ENCODE measurements at regions not wholly inside any gene's neighbourhood (a gene's known extent, or its start where the extent isn't known, plus 50 kb on each side); places are given as distances from the start of the nearest gene placed in this dataset.

- H3K27ac ChIP-seq (ENCODE audit: low read length): no peak overlapping the region
- H3K4me1 ChIP-seq (ENCODE audit: control insufficient read depth, insufficient read depth, low read length): no peaks in the 10 kb centered on the region
- no peak overlapping the region for H3K27ac Mint-ChIP-seq
- WGBS (ENCODE audit: insufficient coverage): 85% methylated on average over 1 of the region's 2 CpGs
- TF ChIP-seq, protein P1, sequence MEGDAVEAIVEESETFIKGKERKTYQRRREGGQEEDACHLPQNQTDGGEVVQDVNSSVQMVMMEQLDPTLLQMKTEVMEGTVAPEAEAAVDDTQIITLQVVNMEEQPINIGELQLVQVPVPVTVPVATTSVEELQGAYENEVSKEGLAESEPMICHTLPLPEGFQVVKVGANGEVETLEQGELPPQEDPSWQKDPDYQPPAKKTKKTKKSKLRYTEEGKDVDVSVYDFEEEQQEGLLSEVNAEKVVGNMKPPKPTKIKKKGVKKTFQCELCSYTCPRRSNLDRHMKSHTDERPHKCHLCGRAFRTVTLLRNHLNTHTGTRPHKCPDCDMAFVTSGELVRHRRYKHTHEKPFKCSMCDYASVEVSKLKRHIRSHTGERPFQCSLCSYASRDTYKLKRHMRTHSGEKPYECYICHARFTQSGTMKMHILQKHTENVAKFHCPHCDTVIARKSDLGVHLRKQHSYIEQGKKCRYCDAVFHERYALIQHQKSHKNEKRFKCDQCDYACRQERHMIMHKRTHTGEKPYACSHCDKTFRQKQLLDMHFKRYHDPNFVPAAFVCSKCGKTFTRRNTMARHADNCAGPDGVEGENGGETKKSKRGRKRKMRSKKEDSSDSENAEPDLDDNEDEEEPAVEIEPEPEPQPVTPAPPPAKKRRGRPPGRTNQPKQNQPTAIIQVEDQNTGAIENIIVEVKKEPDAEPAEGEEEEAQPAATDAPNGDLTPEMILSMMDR (IDR thresholded peaks at IDR 0.05): no peak
- H3K4me3 Mint-ChIP-seq: no peak overlapping the region
- H3K4me3 ChIP-seq (ENCODE audit: low read length): no peak overlapping the region
- intact Hi-C loops (cut with micrococcal nuclease): no loop called here
- peaks cover 8 to 25% of the 10 kb centered on the region in 2 donors for H3K27me3 Mint-ChIP-seq (ENCODE audit: low read depth in 2 of 2)
- no peaks in the 10 kb centered on the region for H3K36me3 ChIP-seq (ENCODE audit: control insufficient read depth, insufficient read depth, low read length)
- H3K4me1 Mint-ChIP-seq: no peaks in the 10 kb centered on the region
- peaks cover 3% of the 10 kb centered on the region for H3K9me3 ChIP-seq (ENCODE audit: control insufficient read depth, insufficient read depth, low read length)
- no peaks in the 10 kb centered on the region for H3K36me3 Mint-ChIP-seq
- no peaks in the 10 kb centered on the region for H3K27me3 ChIP-seq (ENCODE audit: control insufficient read depth, insufficient read depth, low read length)
- ATAC-seq (no peak), DNase-seq (no peak)
- H3K9me3 Mint-ChIP-seq: no peaks in the 10 kb centered on the region
Measured at GRCh38 chr17:5955764-5956163, 114.4 kb upstream of the WSCD1 start.

GRCh38 chr17:5958850-5959249 lies 111.3 kb upstream of the WSCD1 start:
- 78% methylated on average over 3 of the region's 4 CpGs for WGBS (ENCODE audit: insufficient coverage)
- Mint-ChIP-seq H3K27ac (no peak overlapping the region), H3K27me3 (ENCODE audit: low read depth in 2 of 2) (peaks cover 0 to 13% of the 10 kb centered on the region in 2 donors), H3K4me3 (no peak overlapping the region), H3K36me3 (no peaks in the 10 kb centered on the region), H3K4me1 (no peaks in the 10 kb centered on the region), H3K9me3 (no peaks in the 10 kb centered on the region)
- DNase-seq (no peak), ATAC-seq (no peak)
- H3K4me3 ChIP-seq (ENCODE audit: low read length): no peak overlapping the region
- H3K36me3 ChIP-seq (ENCODE audit: control insufficient read depth, insufficient read depth, low read length): no peaks in the 10 kb centered on the region
- TF ChIP-seq, protein P1 (IDR thresholded peaks at IDR 0.05): no peak
- H3K27ac ChIP-seq (ENCODE audit: low read length): no peak overlapping the region
- no peaks in the 10 kb centered on the region for H3K27me3 ChIP-seq (ENCODE audit: control insufficient read depth, insufficient read depth, low read length)
- intact Hi-C loops (cut with micrococcal nuclease): no loop called here
- H3K4me1 ChIP-seq (ENCODE audit: control insufficient read depth, insufficient read depth, low read length): no peaks in the 10 kb centered on the region
- peaks cover 3% of the 10 kb centered on the region for H3K9me3 ChIP-seq (ENCODE audit: control insufficient read depth, insufficient read depth, low read length)

- 82% methylated on average over 4 of the region's 4 CpGs for WGBS (ENCODE audit: insufficient coverage)
- Histone ChIP-seq H3K9me3 (ENCODE audit: control insufficient read depth, insufficient read depth, low read length) (no peaks in the 10 kb centered on the region), H3K36me3 (ENCODE audit: control insufficient read depth, insufficient read depth, low read length) (no peaks in the 10 kb centered on the region), H3K4me3 (ENCODE audit: low read length) (no peak overlapping the region), H3K27me3 (ENCODE audit: control insufficient read depth, insufficient read depth, low read length) (no peaks in the 10 kb centered on the region), H3K4me1 (ENCODE audit: control insufficient read depth, insufficient read depth, low read length) (no peaks in the 10 kb centered on the region), H3K27ac (ENCODE audit: low read length) (no peak overlapping the region)
- intact Hi-C loops (cut with micrococcal nuclease): no loop called here
- no peak for ATAC-seq
- H3K9me3 Mint-ChIP-seq: no peaks in the 10 kb centered on the region
- no peak for DNase-seq
- no peaks in the 10 kb centered on the region for H3K36me3 Mint-ChIP-seq
- H3K27ac Mint-ChIP-seq: no peak overlapping the region
- peaks cover 5 to 23% of the 10 kb centered on the region in 2 donors for H3K27me3 Mint-ChIP-seq (ENCODE audit: low read depth in 2 of 2)
- no peaks in the 10 kb centered on the region for H3K4me1 Mint-ChIP-seq
- TF ChIP-seq, protein P1 (IDR thresholded peaks at IDR 0.05): no peak
- no peak overlapping the region for H3K4me3 Mint-ChIP-seq
Measured at GRCh38 chr17:5962371-5962770, 107.8 kb upstream of the WSCD1 start.

GRCh38 chr17:5971969-5972368 lies 98.2 kb upstream of the WSCD1 start:
- 89% methylated on average over 1 of the region's 1 CpG for WGBS (ENCODE audit: insufficient coverage)

More at GRCh38 chr17:5971969-5972368, 98.2 kb upstream of the WSCD1 start:
- Histone ChIP-seq H3K27me3 (ENCODE audit: control insufficient read depth, insufficient read depth, low read length) (no peaks in the 10 kb centered on the region), H3K9me3 (ENCODE audit: control insufficient read depth, insufficient read depth, low read length) (peaks cover 5% of the 10 kb centered on the region), H3K27ac (ENCODE audit: low read length) (no peak overlapping the region), H3K36me3 (ENCODE audit: control insufficient read depth, insufficient read depth, low read length) (no peaks in the 10 kb centered on the region), H3K4me3 (ENCODE audit: low read length) (no peak overlapping the region), H3K4me1 (ENCODE audit: control insufficient read depth, insufficient read depth, low read length) (no peaks in the 10 kb centered on the region)
- intact Hi-C loops (cut with micrococcal nuclease): no loop called here
- Mint-ChIP-seq H3K27ac (no peak overlapping the region), H3K27me3 (ENCODE audit: low read depth in 2 of 2) (peaks cover 0 to 13% of the 10 kb centered on the region in 2 donors), H3K4me1 (no peaks in the 10 kb centered on the region), H3K36me3 (no peaks in the 10 kb centered on the region), H3K9me3 (peaks cover 0 to 3% of the 10 kb centered on the region in 2 donors), H3K4me3 (no peak overlapping the region)
- ATAC-seq (no peak), DNase-seq (no peak)
- TF ChIP-seq, protein P1 (IDR thresholded peaks at IDR 0.05): no peak
